Liver (tissue), 7 donors: ENCODE measurements at regions not wholly inside any gene's neighbourhood (a gene's known extent, or its start where the extent isn't known, plus 50 kb on each side); places are given as distances from the start of the nearest gene placed in this dataset.

ENCODE experiments used
- DNase-seq: peaks from one replicate; pipeline ENCODE4 v3.0.0-alpha.2; 2017; ENCODE audit warnings: low spot score
- H3K27ac ChIP-seq, 2 donors: one replicate each; pipeline ENCODE4 v1.7.0; 2013; ENCODE audit warnings: inconsistent platforms in 2 of 2, low read length in 2 of 2, control low read depth in 1 of 2, low read depth in 1 of 2, mild to moderate bottlenecking in 1 of 2
- H3K27me3 ChIP-seq, 4 donors: one replicate each; pipeline versions ENCODE4 v1.6.1 to v1.7.0; 2013; ENCODE audit warnings: low read length in 3 of 4, inconsistent platforms in 1 of 4, mild to moderate bottlenecking in 1 of 4, moderate library complexity in 1 of 4; ENCODE audit not compliant: control insufficient read depth in 4 of 4, insufficient read depth in 4 of 4
- H3K36me3 ChIP-seq, 4 donors: one replicate each; pipeline versions ENCODE4 v1.6.1 to v1.7.0; 2013; ENCODE audit warnings: low read length in 3 of 4, mild to moderate bottlenecking in 3 of 4, low read depth in 1 of 4, moderate library complexity in 1 of 4; ENCODE audit not compliant: control insufficient read depth in 4 of 4, insufficient read depth in 3 of 4
- H3K4me1 ChIP-seq, 4 donors: one replicate each; pipeline versions ENCODE4 v1.6.1 to v1.7.0; 2013; ENCODE audit warnings: low read length in 3 of 4, mild to moderate bottlenecking in 3 of 4, moderate library complexity in 1 of 4; ENCODE audit not compliant: control insufficient read depth in 4 of 4, insufficient read depth in 4 of 4
- H3K4me3 ChIP-seq, 3 donors: one replicate each; pipeline versions ENCODE4 v1.6.1 to v1.7.0; 2013; ENCODE audit warnings: low read length in 3 of 3, control low read depth in 1 of 3, low read depth in 1 of 3, mild to moderate bottlenecking in 1 of 3
- H3K9ac ChIP-seq, 2 donors: one replicate each; pipeline ENCODE4 v1.7.0; 2013; ENCODE audit warnings: low read length in 2 of 2, mild to moderate bottlenecking in 2 of 2, moderate library complexity in 2 of 2, control low read depth in 1 of 2, low read depth in 1 of 2
- H3K9me3 ChIP-seq, 4 donors: one replicate each; pipeline versions ENCODE4 v1.6.1 to v1.7.0; 2013; ENCODE audit warnings: low read length in 3 of 4; ENCODE audit not compliant: control insufficient read depth in 4 of 4
- ATF3 ChIP-seq: IDR thresholded peaks from 2 replicates; pipeline ENCODE4 v1.6.1; 2016; ENCODE audit warnings: antibody characterized with exemption
- EGR1 ChIP-seq, 2 donors: IDR thresholded peaks; 2 replicates each; pipeline ENCODE4 v1.6.1; 2016 to 2018; ENCODE audit warnings: antibody characterized with exemption in 2 of 2, low read depth in 2 of 2
- FOXA1 ChIP-seq: IDR thresholded peaks from 2 replicates; pipeline ENCODE4 v1.6.1; 2016; ENCODE audit warnings: antibody characterized with exemption
- GABPA ChIP-seq, 2 donors: IDR thresholded peaks in 1 of 2; conservative IDR thresholded peaks in 1 of 2; 2 replicates each; pipeline ENCODE4 v1.6.1; 2016; ENCODE audit warnings: antibody characterized with exemption in 2 of 2, mild to moderate bottlenecking in 1 of 2, moderate library complexity in 1 of 2
- HNF4A ChIP-seq, 2 donors: conservative IDR thresholded peaks; 2 replicates each; pipeline ENCODE4 v1.6.1; 2016; ENCODE audit warnings: antibody characterized with exemption in 2 of 2, mild to moderate bottlenecking in 2 of 2
- HNF4G ChIP-seq: IDR thresholded peaks from 2 replicates; pipeline ENCODE4 v1.6.1; 2016; ENCODE audit warnings: antibody characterized with exemption
- NR2F2 ChIP-seq: IDR thresholded peaks from 2 replicates; pipeline ENCODE4 v1.6.1; 2016; ENCODE audit warnings: antibody characterized with exemption
- RAD21 ChIP-seq, 2 donors: IDR thresholded peaks; 2 replicates each; pipeline ENCODE4 v1.6.1; 2016; ENCODE audit warnings: antibody characterized with exemption in 2 of 2, mild to moderate bottlenecking in 2 of 2
- REST ChIP-seq: IDR thresholded peaks from 2 replicates; pipeline ENCODE4 v1.6.1; 2016; ENCODE audit warnings: antibody characterized with exemption, mild to moderate bottlenecking
- RXRA ChIP-seq, 2 donors: IDR thresholded peaks; 2 replicates each; pipeline ENCODE4 v1.6.1; 2017 to 2018; ENCODE audit warnings: antibody characterized with exemption in 2 of 2, mild to moderate bottlenecking in 1 of 2
- TAF1 ChIP-seq: conservative IDR thresholded peaks from 2 replicates; pipeline ENCODE4 v1.6.1; 2016; ENCODE audit warnings: antibody characterized with exemption, mild to moderate bottlenecking
- YY1 ChIP-seq: IDR thresholded peaks from 2 replicates; pipeline ENCODE4 v1.6.1; 2016; ENCODE audit warnings: antibody characterized with exemption, mild to moderate bottlenecking
- ZBTB33 ChIP-seq: IDR thresholded peaks from 2 replicates; pipeline ENCODE4 v1.6.1; 2016; ENCODE audit warnings: antibody characterized with exemption
- WGBS: extraction: QIAGEN DNeasy Blood & Tissue Kit; methylation state at CpG from one replicate; pipeline ENCODE4 v1.1.7; 2013; 5-methylcytosine and 5-hydroxymethylcytosine counted together
- donor health status: healthy.
- donor health status: healthy.
- donor health status: healthy.
- donor health status: healthy.

GRCh38 chr5:158553195-158553961 lies 546.3 kb downstream of the EBF1 start:
- Histone ChIP-seq H3K27ac (no peak overlapping the region), H3K36me3 (no peaks in the 10 kb centered on the region), H3K27me3 (no peaks in the 10 kb centered on the region), H3K4me3 (no peak overlapping the region), H3K4me1 (no peaks in the 10 kb centered on the region), H3K9ac (no peak overlapping the region), H3K9me3 (peaks cover 0 to 2% (median 0%) of the 10 kb centered on the region in 4 donors)
- no peak for DNase-seq
- WGBS: 84% methylated on average over 8 of the region's 8 CpGs
- TF ChIP-seq NR2F2: no peak
- no peak for TF ChIP-seq REST
- TF ChIP-seq RAD21 (IDR thresholded peaks at IDR 0.05): no peak

GRCh38 chr5:158552241-158552640 lies 547.5 kb downstream of the EBF1 start:
- 67% methylated on average over 4 of the region's 4 CpGs for WGBS
- H3K9me3 ChIP-seq: peaks cover 0 to 2% (median 0%) of the 10 kb centered on the region in 4 donors
- H3K4me1 ChIP-seq: no peaks in the 10 kb centered on the region
- TF ChIP-seq YY1 (no peak), ZBTB33 (no peak), GABPA (IDR thresholded peaks at IDR 0.05 in 1 of 2, conservative IDR thresholded peaks at IDR 0.05 in 1 of 2) (no peak), REST (no peak), HNF4A (conservative IDR thresholded peaks at IDR 0.05) (no peak), ATF3 (no peak), HNF4G (no peak), FOXA1 (no peak), EGR1 (IDR thresholded peaks at IDR 0.05; ENCODE audit: low read depth in 2 of 2) (no peak), RXRA (IDR thresholded peaks at IDR 0.05) (no peak), TAF1 (no peak)
- H3K27ac ChIP-seq: no peak overlapping the region
- no peaks in the 10 kb centered on the region for H3K27me3 ChIP-seq
- DNase-seq: no peak
- H3K4me3 ChIP-seq: no peak overlapping the region
- H3K9ac ChIP-seq: no peak overlapping the region
- no peaks in the 10 kb centered on the region for H3K36me3 ChIP-seq
